Naive thymus-derived CD8-positive, alpha-beta T cell (primary cell): ENCODE measurements at regions not wholly inside any gene's neighbourhood (a gene's known extent, or its start where the extent isn't known, plus 50 kb on each side); places are given as distances from the start of the nearest gene placed in this dataset.

Experiments used
- ATAC-seq, 2 donors: fragments of 150-1000 bp; cut with Tn5 transposase in 1 of 2; sonication (Bioruptor Pico), chemical (Tn5 transposase) in 1 of 2; 1 replicate in 1 of 2; 2 replicates in 1 of 2; pipeline ENCODE4 v1.10.0; 2021; ENCODE audit warnings: mild to moderate bottlenecking in 2 of 2, moderate library complexity in 2 of 2
- POLR2A ChIA-PET: fragments of 350-600 bp; sonication (Branson Sonifier 250); formaldehyde crosslinking; loops from one replicate; lab custom pipeline; 2021; ENCODE audit warnings: antibody characterized with exemption; lab: Charles Lee
- DNase-seq, 10 donors: peaks; one replicate each; pipeline versions ENCODE4 v3.0.0 to v3.0.0-alpha.2; 2020 to 2022
- H3K27ac Mint-ChIP-seq, 10 donors: one replicate each; pipeline ENCODE4 v1.8.0; 2020 to 2022; ENCODE audit warnings: mild to moderate bottlenecking in 10 of 10, mixed read lengths in 10 of 10, moderate library complexity in 4 of 10, inconsistent platforms in 1 of 10
- H3K27me3 Mint-ChIP-seq, 5 donors: one replicate each; pipeline ENCODE4 v1.8.0; 2021 to 2022; ENCODE audit warnings: mixed read lengths in 5 of 5
- H3K36me3 Mint-ChIP-seq, 3 donors: one replicate each; pipeline ENCODE4 v1.8.0; 2020 to 2022; ENCODE audit warnings: mixed read lengths in 3 of 3, mild to moderate bottlenecking in 2 of 3, inconsistent platforms in 1 of 3
- H3K4me1 Mint-ChIP-seq, 4 donors: one replicate each; pipeline ENCODE4 v1.8.0; 2021 to 2022; ENCODE audit warnings: mixed read lengths in 4 of 4
- H3K4me3 Mint-ChIP-seq, 10 donors: one replicate each; pipeline ENCODE4 v1.8.0; 2020 to 2022; ENCODE audit warnings: mild to moderate bottlenecking in 10 of 10, mixed read lengths in 10 of 10, moderate library complexity in 6 of 10, inconsistent platforms in 1 of 10
- H3K9me3 Mint-ChIP-seq, 9 donors: one replicate each; pipeline ENCODE4 v1.8.0; 2020 to 2022; ENCODE audit warnings: mixed read lengths in 9 of 9, mild to moderate bottlenecking in 3 of 9, inconsistent platforms in 1 of 9, moderate library complexity in 1 of 9

DNA sequence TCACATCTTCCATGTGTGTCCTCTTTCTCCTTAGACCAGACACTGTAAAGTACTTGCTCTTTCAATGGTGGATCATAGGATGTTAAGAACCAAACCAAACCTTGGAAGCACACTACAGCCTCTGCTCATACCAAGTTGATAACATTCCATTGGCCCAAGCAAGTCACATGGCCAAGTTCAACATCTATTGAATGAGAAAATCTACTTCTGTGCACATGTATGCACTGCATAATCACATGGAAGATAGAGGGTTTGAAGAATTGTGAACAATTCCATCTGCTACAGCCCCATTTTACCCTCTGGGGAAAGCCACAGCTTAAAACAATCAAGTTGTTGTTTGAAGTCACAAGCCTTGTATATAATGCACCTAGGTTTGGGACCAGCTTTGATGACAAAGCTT, 68.2 kb downstream of the MFAP3 start:
- Mint-ChIP-seq H3K36me3 (peaks cover 0 to 3% (median 0%) of the 10 kb centered on the region in 3 donors), H3K4me3 (no peak overlapping the region), H3K27ac (no peak overlapping the region), H3K27me3 (peaks cover 0 to 6% (median 0%) of the 10 kb centered on the region in 5 donors), H3K9me3 (no peaks in the 10 kb centered on the region), H3K4me1 (peaks cover 0 to 2% (median 0%) of the 10 kb centered on the region in 4 donors)
- no peak for ATAC-seq
- POLR2A ChIA-PET = no interaction called here
- DNase-seq = no peak

DNA sequence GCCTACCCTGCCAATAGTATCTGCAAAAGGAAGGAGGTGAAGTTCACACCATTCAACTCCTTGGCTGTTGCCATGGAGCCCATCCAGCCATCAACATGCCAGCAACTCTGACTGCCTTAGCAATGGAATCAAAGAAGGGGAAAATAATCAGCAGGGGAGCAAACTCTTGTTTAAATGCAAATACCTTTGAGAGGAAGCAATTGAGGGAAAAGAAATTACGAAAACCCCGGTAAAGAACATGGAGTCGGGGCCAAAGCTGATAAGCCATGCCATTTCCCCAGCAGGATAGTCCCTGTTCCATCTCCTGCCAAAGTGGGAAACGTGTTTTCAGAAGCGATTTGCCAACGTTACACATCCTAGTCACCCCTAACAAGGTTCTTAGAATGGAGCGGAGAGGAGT, 69.0 kb downstream of the MFAP3 start:
- H3K27me3 Mint-ChIP-seq = peaks cover 0 to 6% (median 0%) of the 10 kb centered on the region in 5 donors
- H3K36me3 Mint-ChIP-seq = peaks cover 0 to 3% (median 0%) of the 10 kb centered on the region in 3 donors
- H3K4me1 Mint-ChIP-seq = peaks cover 0 to 2% (median 0%) of the 10 kb centered on the region in 4 donors
- POLR2A ChIA-PET = no interaction called here
- H3K27ac Mint-ChIP-seq = no peak overlapping the region
- no peak for DNase-seq
- ATAC-seq = no peak
- H3K4me3 Mint-ChIP-seq = no peak overlapping the region
- no peaks in the 10 kb centered on the region for H3K9me3 Mint-ChIP-seq

DNA sequence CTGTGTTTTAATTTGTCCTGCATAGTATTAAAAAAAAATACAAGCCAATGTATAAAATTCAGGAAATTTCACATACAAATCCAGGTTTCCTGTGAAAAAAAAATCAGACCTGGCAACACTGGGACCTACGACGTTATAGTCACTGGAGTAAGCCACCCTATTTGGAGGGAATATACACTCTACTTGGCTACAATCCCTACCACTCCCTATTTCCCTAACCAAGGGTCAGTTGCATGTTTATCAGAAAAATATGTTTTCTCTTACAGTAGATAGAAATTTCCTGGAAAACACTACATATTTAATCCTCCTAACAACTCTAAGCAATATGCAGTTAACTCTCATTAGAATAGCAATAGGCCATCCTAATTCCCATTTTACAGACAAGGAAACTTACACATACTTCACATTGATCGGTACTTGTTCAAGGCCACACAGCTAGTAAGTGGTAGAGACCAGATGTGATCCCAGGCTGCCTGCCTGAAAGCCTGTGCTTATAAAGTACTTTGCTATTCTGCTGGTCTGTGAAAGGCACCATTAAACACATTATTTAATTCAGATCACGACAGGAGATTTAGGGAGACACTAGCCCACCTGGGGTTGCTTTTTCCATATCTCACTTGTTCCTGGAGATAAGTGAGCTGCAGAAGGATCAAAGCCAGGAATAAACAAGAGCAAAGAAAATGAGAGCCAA, 70.8 kb downstream of the MFAP3 start:
- DNase-seq (no peak), ATAC-seq (no peak)
- H3K36me3 Mint-ChIP-seq = peaks cover 0 to 3% (median 0%) of the 10 kb centered on the region in 3 donors
- H3K4me1 Mint-ChIP-seq = peaks cover 0 to 2% (median 0%) of the 10 kb centered on the region in 4 donors
- peaks cover 0 to 6% (median 0%) of the 10 kb centered on the region in 5 donors for H3K27me3 Mint-ChIP-seq
- H3K4me3 Mint-ChIP-seq = no peak overlapping the region
- H3K27ac Mint-ChIP-seq = no peak overlapping the region
- H3K9me3 Mint-ChIP-seq = no peaks in the 10 kb centered on the region
- POLR2A ChIA-PET = interaction anchor here (0.6 kb wide), 1 partner anchor 643 kb away, joined by 3 read pairs; no protein-coding TSS in a partner anchor

DNA sequence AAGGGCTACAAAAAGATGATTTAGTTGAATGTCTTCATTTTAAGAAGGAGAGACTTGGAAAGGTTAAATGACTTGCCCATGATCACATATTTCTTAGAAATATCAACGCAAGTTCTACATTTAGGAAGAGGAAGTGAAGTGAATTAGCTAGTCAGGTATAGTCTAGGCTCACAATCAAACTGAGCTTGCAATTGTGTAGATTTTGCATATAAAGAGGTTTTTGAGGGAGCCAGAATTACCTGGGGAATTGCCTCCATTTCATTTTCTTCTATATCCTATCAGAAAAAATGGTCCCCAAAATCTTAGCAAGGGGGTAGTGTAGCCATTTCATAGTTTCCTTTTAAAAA, 71.3 kb downstream of the MFAP3 start:
- no peak for ATAC-seq

GRCh38 chr5:154110716-154111115, 71.9 kb downstream of the MFAP3 start:
- ATAC-seq (no peak), DNase-seq (no peak)
- Mint-ChIP-seq H3K4me1 (no peaks in the 10 kb centered on the region), H3K4me3 (no peak overlapping the region), H3K9me3 (no peaks in the 10 kb centered on the region), H3K36me3 (peaks cover 0 to 3% (median 0%) of the 10 kb centered on the region in 3 donors), H3K27ac (no peak overlapping the region), H3K27me3 (peaks cover 0 to 5% (median 4%) of the 10 kb centered on the region in 5 donors)
- POLR2A ChIA-PET = no interaction called here

More for the DNA sequence above, 71.3 kb downstream of the MFAP3 start:
- Mint-ChIP-seq H3K36me3 (peaks cover 0 to 3% (median 0%) of the 10 kb centered on the region in 3 donors), H3K9me3 (no peaks in the 10 kb centered on the region), H3K4me1 (peaks cover 0 to 2% (median 0%) of the 10 kb centered on the region in 4 donors), H3K4me3 (no peak overlapping the region), H3K27me3 (peaks cover 0 to 6% (median 3%) of the 10 kb centered on the region in 5 donors), H3K27ac (no peak overlapping the region)
- no peak for DNase-seq
- POLR2A ChIA-PET = no interaction called here

GRCh38 chr5:154111214-154111613, 72.4 kb downstream of the MFAP3 start:
- H3K9me3 Mint-ChIP-seq = no peaks in the 10 kb centered on the region
- no peaks in the 10 kb centered on the region for H3K36me3 Mint-ChIP-seq
- no peak overlapping the region for H3K27ac Mint-ChIP-seq
- POLR2A ChIA-PET = interaction anchor here (0.7 kb wide), 1 partner anchor 50 kb away, joined by 3 read pairs; no protein-coding TSS in a partner anchor
- H3K4me3 Mint-ChIP-seq = no peak overlapping the region
- ATAC-seq (no peak), DNase-seq (no peak)
- peaks cover 0 to 5% (median 4%) of the 10 kb centered on the region in 5 donors for H3K27me3 Mint-ChIP-seq
- no peaks in the 10 kb centered on the region for H3K4me1 Mint-ChIP-seq

- no peaks in the 10 kb centered on the region for H3K9me3 Mint-ChIP-seq
- ATAC-seq (no peak), DNase-seq (no peak)
- peaks cover 0 to 10% (median 4%) of the 10 kb centered on the region in 5 donors for H3K27me3 Mint-ChIP-seq
- POLR2A ChIA-PET = no interaction called here
- H3K27ac Mint-ChIP-seq = no peak overlapping the region
- H3K4me3 Mint-ChIP-seq = no peak overlapping the region
- H3K36me3 Mint-ChIP-seq = no peaks in the 10 kb centered on the region
- H3K4me1 Mint-ChIP-seq = no peaks in the 10 kb centered on the region
These were observed 73.5 kb downstream of the MFAP3 start for GRCh38 chr5:154112255-154112654.

DNA sequence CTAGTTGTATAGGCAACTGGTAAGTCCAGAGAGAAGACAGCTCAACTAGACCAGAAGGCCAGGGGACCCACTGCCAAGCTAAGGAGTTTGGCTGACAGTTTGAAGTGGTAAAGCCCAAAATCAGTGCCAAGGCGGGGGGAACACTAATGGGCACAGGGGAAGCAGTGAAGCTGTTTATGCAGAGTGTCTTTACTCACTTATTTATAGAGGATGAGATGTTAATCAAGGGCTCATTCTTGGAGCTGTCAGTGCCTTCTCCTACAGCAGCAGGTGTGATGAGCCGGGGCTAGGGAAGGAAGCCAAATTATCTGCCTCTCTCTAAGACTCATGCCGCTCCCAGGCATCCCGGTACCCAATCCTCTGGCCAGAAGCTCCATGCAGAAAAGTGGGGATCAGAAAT, 75.2 kb upstream of the GALNT10 start:
- ATAC-seq = no peak
- no peak for DNase-seq
- H3K27ac Mint-ChIP-seq = no peak overlapping the region
- peaks cover 0 to 24% (median 4%) of the 10 kb centered on the region in 5 donors for H3K27me3 Mint-ChIP-seq
- H3K4me3 Mint-ChIP-seq = no peak overlapping the region
- H3K36me3 Mint-ChIP-seq = no peaks in the 10 kb centered on the region
- no peaks in the 10 kb centered on the region for H3K9me3 Mint-ChIP-seq
- POLR2A ChIA-PET = no interaction called here
- H3K4me1 Mint-ChIP-seq = peaks cover 0 to 2% (median 0%) of the 10 kb centered on the region in 4 donors

DNA sequence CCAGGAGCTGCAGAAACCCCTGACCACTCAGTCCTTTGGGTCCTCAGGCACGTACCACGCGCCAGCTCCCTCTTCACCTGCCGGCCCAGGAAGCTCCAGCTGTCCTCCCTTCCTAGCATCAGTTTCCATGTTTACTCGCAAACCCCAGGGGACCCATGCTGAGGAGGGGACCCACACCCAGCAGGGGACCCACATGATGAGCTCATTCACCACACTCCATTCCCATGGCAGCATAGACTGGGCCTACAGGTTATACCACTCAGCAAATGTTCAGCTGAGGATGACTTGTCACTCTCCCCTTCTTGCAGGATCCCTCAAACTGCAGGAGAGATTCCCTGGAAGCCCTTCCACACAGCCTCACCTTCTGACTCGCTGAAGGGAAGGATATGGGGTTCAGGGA, 73.5 kb upstream of the GALNT10 start:
- Mint-ChIP-seq H3K27me3 (peaks cover 4 to 30% (median 7%) of the 10 kb centered on the region in 5 donors), H3K4me3 (no peak overlapping the region), H3K36me3 (peaks cover 0 to 6% (median 0%) of the 10 kb centered on the region in 3 donors), H3K4me1 (peaks cover 0 to 2% (median 0%) of the 10 kb centered on the region in 4 donors), H3K9me3 (no peaks in the 10 kb centered on the region), H3K27ac (no peak overlapping the region)
- ATAC-seq = no peak
- DNase-seq = no peak
- POLR2A ChIA-PET = no interaction called here

DNA sequence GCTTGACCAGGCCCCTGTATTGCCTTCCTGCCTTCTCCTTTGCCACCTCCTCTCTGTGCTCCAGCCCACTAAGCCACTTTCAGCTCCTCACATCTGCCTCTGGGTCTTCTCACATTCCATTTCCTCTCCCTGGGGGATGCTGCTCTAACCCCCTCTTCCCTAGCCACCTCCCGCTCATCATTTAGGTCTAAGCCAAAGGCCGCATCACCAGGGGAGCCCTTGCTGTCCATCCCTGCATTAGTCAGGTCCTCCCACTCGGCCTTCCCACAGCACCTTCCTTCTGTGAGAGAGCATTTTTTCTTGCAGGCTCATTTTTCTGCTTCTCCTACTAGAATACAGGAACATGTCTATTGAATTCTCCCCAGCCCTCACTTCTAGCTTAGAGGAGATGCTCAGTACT, 72.6 kb upstream of the GALNT10 start:
- POLR2A ChIA-PET = no interaction called here
- Mint-ChIP-seq H3K4me3 (no peak overlapping the region), H3K36me3 (peaks cover 0 to 6% (median 0%) of the 10 kb centered on the region in 3 donors), H3K27ac (no peak overlapping the region), H3K27me3 (peaks cover 4 to 30% (median 7%) of the 10 kb centered on the region in 5 donors), H3K4me1 (peaks cover 0 to 2% (median 0%) of the 10 kb centered on the region in 4 donors), H3K9me3 (peaks cover 0 to under 1% (median 0%) of the 10 kb centered on the region in 9 donors)
- DNase-seq (no peak), ATAC-seq (no peak)

GRCh38 chr5:154118385-154118784, 72.1 kb upstream of the GALNT10 start:
- Mint-ChIP-seq H3K4me3 (no peak overlapping the region), H3K36me3 (peaks cover 2 to 9% (median 2%) of the 10 kb centered on the region in 3 donors)

GRCh38 chr5:154118893-154119336, 71.6 kb upstream of the GALNT10 start:
- ATAC-seq (no peak), DNase-seq (no peak)
- Mint-ChIP-seq H3K4me3 (no peak overlapping the region), H3K27me3 (peaks cover 7 to 37% (median 10%) of the 10 kb centered on the region in 5 donors), H3K9me3 (peaks cover 0 to 11% (median 4%) of the 10 kb centered on the region in 9 donors), H3K36me3 (peaks cover 3 to 13% (median 5%) of the 10 kb centered on the region in 3 donors), H3K27ac (no peak overlapping the region), H3K4me1 (peaks cover 0 to 2% (median 0%) of the 10 kb centered on the region in 4 donors)
- POLR2A ChIA-PET = no interaction called here

More at GRCh38 chr5:154118385-154118784, 72.1 kb upstream of the GALNT10 start:
- Mint-ChIP-seq H3K27me3 (peaks cover 6 to 32% (median 7%) of the 10 kb centered on the region in 5 donors), H3K9me3 (peaks cover 0 to 5% (median 2%) of the 10 kb centered on the region in 9 donors), H3K27ac (no peak overlapping the region), H3K4me1 (peaks cover 0 to 2% (median 0%) of the 10 kb centered on the region in 4 donors)
- ATAC-seq (no peak), DNase-seq (no peak)
- POLR2A ChIA-PET = no interaction called here

DNA sequence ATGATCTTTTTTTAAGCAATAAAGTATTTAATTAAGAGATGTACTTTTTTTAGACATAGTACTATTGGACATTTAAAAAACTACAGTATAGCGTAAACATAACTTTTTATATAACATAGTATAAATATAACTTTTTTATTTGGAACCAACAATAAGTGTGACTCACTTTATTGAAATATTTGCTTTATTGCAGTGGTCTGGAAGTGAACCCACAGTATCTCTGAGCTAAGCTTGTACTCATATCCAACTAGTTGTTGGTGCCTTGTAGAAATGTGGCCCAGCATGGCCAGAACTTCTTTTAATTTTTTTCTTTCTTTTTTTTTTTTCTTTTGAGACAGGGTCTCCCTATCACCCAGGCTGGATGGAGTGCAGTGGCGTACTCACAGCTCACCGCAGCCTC, 61.5 kb upstream of the GALNT10 start:
- peaks cover 2 to 22% (median 14%) of the 10 kb centered on the region in 5 donors for H3K27me3 Mint-ChIP-seq
- H3K36me3 Mint-ChIP-seq = peaks cover 3 to 6% (median 3%) of the 10 kb centered on the region in 3 donors
- no peak overlapping the region for H3K4me3 Mint-ChIP-seq
- DNase-seq (no peak), ATAC-seq (no peak)
- H3K4me1 Mint-ChIP-seq = no peaks in the 10 kb centered on the region
- peaks cover 0 to 19% (median 6%) of the 10 kb centered on the region in 9 donors for H3K9me3 Mint-ChIP-seq
- H3K27ac Mint-ChIP-seq = no peak overlapping the region
- POLR2A ChIA-PET = no interaction called here
